ENCODE measurements at regions not wholly inside any gene's neighbourhood (a gene's known extent, or its start where the extent isn't known, plus 50 kb on each side); places are given as distances from the start of the nearest gene placed in this dataset.

DNA sequence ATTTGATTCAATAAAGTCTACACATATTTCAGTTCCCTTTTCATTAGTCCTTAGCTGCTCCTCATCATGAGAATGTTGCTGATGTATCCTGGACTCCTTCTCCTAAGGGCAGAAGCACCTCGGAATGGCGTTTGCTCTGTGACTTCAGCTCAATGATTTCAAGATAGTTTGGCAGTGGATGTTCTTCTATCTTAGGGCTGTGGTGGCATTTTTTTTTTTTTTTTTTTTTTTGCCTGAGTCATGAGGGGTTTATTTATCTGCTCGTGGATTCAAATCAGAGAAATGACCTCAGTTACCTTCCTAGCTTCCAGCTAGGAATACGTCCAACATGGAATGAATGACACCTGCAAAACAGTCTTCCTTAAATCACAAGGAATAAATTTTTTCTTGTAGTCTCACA is 220.0 kb upstream of the ZBED5 start:
- DNase-seq (ENCODE audit: low read depth) = no peak

DNA sequence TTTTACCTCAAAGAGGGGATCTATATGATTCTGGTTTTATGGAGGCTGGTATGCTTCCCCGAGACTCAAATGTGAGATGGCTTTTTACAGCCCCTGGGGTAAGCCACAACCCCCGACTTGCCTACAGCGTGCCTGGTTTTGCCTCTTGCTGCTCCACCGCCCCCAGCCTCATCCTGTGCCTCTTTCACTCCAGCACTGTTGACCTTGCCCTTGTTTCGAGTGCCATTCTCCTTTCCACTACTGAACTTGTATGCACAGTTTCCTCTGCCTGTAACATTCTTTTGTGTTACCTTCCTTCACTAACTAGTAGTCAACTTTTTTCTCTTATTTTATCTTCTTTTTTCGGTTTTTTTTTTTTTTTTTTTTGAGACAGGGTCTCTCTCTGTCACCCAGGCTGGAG is 219.0 kb upstream of the ZBED5 start:
- DNase-seq (ENCODE audit: low read depth) = no peak

DNA sequence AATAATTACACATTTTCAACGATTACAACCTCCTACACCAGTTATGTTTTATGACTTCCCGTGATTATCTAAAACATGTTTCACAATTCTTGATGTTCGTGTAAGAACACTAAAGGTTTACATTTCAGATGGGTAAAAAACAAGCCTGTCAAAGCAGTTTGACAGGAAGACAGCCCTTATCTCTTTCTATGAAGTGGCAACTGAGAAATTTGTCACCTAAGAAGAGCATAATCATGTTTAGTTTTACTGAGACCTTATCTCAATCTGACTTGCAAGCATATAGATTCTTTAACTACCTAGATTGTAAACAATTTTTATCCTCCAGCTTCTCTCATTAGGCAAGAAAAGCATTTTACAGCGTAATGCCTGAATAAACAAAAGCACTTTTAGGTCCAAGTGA is 218.4 kb upstream of the ZBED5 start:
- DNase-seq (ENCODE audit: low read depth) = no peak

DNA sequence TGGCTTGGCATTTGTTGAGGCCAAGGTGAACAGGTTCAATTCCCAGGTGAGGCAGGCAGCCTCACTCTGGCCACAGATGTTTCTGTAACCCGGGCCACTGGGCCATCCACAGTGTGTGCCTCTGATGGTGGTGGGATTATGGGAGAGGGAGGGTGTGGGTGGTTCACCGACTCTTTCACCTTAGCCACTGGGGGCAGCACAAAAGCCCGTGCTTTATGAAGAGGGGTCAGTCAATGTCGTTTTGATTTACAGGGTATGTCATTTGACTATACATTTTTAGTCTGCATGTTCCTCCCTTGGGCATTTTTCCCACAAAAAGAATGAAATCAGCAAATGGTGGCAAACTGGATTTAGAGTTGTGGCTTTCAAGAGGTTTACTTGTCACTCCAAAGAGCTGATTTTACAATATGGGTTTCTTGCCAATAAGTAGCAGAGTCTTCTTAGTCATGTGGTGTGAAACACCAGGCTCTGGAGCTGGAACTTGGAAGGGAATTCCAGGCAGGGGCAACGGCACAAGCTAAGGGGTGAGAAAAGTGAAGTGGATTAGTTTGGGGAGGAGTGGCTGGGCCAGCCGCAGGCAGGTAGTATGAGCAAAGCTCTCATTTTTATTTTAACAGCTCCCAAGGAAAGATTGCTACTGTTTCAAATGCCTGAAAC is 217.8 kb upstream of the ZBED5 start:
- DNase-seq (ENCODE audit: low read depth) = no peak

DNA sequence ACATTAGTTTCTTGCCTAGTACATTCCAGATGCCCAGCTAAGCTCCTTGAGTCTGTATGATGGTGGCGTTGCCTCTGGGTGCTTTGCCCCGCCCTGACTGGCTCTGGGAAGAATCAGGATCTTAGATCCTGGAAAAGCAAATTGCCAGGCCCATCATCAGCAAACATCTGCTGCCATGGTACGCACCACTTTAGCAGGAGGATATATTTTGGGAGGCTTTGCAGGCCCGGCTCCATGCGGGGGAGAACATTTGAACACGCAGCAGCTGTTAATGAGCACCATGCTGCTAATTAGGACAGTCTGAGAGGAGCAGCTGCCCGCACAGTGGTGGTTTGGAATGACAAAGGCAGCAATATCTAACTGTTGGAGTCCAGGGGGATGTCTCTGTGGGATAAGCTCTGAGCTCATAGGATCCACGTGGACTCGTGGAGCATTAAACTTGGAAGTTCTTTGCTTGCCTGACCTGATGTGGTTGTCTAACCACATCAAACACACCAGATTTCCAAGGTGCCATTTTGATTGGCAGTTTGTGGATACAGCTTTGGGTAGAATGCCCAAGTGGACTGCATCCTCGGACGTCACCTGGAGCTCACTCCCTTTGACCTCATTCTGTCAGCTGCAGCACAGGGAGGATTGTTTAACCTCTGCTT is 217.0 kb upstream of the ZBED5 start:
- DNase-seq (ENCODE audit: low read depth) = no peak

DNA sequence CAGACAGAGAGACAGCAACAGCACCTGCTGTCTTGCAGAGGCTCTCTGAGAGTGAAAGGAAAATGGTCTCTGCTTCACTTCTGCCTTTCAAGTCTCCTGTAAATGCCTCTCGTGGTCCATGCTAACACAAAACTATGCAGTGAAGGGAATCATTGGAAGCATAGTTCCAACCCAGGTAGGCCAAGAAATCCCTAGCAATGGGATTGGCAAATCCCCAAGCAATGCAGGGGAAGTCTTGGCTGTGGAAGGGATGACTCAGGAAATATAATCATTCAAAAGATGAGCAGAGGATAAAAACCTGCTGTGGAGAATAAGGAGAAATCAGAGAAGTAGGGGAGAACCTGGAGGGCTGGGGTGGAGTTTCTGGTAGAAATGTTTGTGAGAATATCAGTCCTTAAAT is 216.1 kb upstream of the ZBED5 start:
- DNase-seq (ENCODE audit: low read depth) = peak; percentile 7

DNA sequence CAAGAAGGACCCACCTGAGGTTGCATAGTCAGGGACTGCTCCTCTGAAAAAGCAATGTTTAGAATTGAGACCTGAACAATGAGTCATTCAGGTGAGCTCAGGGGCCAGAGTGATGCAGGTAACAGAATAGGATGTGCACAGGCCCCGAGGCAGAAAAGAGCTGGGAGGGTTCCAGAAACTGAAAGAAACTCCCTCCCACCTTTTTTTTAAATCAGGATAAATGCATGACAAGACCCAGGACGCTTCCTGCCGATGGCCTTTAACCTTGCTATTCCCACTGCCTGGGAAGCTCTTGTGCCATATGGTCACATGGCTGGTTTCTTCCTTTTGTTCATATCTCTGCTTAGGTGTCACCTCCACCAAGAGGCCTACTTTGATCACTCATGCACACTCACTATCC is 214.2 kb upstream of the ZBED5 start:
- no peak for DNase-seq (ENCODE audit: low read depth)

DNA sequence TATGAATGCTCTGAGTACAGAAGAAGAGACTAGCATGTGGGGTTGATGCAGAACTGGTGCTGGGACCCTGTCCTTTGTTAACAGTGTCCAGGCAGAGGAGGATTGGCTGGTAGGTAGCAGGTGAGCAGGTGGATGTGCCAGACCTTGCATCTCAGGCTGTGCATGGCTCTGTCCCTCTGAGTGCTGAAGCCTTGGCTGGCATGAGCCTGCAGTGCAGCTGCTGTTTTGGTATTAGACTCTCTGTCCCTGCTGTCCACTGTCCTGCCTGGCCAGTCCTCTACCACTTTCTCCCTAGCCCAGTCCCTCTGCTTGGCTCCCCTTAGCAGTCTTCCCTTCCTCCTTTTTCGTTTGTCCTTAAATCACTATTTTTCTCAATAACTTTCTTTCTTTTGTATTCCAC is 213.6 kb upstream of the ZBED5 start:
- DNase-seq (ENCODE audit: low read depth) = no peak

DNA sequence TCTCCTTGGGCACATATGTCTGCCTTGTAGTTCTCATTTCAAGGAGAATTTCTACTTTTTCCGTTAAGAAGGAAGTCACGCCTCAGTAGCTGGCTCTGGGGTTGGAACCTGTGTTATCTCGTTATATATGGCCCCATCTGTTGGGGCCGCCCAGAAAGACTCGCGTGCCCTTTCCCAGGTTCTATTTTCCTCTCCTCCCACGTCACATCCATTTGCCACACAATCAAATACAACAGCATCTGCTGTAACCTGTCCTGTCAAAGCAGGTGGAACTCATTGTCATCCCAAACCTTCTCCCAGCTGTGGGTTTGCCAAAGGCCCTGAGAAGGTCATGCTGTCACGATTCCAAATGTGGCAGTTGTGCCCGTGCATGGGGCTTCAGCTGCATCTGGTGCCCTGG is 213.1 kb upstream of the ZBED5 start:
- no peak for DNase-seq (ENCODE audit: low read depth)

DNA sequence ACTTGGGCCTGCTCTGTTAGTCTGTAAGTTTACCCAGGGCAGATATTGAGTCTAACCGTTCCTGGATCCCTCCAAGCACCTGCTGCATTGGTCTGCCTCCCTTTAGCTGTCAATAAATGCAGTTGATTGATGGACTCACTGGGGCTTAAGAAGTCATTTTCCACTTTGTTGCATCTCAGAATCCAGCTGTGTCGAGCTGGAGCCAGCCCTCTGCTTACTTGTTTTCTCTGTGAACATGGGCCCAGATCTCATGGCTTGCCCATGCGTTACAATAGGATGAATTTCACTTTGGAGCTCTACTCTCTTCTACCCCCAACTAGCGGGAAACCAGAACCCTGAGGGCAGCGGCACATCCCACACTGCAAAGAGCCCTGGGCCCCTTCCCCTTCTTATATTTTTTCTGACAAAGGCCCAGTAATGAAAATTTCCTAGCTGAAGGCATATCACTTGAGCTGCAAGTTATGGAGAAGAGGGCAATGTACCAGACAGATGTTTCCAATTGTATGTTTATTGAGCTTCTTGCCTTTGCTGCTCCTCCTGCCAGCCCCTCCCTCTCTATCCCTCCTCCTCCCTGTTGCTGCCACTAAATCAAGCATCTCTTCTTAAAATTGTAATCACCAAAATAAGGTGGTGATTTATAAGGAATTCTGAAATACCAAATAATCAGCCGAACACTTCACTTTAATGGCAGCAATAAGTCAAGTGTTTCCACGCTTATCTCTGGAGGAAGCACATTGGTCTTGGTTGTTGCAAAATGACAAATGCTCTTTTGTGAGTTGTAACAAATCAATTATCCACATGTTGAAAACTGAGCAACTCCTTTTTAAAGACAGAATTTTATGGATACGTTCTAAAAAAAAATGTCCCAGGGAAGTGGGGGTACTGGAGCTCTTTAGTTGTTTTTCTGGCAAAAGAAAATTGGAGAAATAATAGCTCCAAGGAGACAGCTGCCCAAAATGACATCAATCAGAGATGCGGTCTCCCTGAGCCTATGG is 212.3 kb upstream of the ZBED5 start:
- DNase-seq (ENCODE audit: low read depth) = no peak

DNA sequence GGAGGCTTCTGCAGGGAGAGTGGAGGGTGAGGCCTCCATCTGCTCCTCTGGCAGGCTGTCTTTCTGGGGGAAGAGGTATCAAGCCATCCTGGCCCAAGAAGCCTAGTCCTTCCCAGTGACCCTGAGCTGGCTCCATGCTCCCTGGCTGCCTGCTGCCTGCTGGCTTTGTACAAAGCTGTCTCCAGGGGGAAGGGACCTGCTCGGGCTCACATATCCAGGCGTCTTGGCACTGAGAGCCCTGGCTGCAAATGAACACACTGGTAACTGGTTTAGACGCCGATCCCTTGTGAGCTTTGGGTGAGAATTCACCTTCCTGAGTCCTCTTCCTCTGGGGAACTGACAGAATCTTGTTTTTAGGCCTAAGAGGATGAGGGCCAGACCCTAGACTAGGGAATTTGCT is 210.3 kb upstream of the ZBED5 start:
- no peak for DNase-seq (ENCODE audit: low read depth)

DNA sequence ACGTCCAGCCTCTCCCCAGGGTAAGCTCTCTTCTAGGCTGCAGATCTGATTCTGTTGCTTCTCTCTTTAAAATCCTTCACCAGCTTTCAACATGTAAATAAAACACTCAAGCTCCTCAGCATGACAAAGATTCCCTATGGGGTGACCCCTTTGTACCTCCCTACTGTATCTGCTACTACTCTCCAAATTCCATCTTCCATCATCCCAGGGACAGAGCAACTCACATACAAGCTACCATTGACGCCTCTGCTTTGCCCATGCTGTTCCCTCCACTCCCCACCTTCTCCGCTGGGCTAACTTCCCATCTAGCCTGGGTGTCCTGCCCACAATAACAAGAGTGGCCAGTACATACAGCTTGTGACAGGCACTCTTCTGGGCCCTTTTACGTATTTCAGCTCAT is 207.5 kb upstream of the ZBED5 start:
- DNase-seq (ENCODE audit: low read depth) = no peak

DNA sequence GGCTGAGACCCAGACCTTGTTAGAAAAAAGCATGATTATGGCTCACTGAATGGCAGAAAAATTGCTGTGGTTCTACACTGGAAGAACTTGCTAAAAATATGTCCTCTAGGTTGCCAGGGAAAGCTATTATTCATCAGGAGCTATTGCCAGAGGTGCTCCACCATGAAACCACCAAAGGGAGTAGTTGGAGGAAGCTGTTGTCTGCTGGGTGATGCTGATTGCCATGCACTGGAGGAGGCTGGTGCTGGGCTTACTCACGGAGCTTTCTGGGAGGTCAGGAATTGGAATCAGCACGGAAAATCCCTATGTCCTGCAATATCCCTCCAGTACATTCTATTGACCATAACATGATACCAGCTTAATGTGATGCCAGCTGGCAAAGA is 199.6 kb upstream of the ZBED5 start:
- DNase-seq (ENCODE audit: low read depth) = no peak

DNA sequence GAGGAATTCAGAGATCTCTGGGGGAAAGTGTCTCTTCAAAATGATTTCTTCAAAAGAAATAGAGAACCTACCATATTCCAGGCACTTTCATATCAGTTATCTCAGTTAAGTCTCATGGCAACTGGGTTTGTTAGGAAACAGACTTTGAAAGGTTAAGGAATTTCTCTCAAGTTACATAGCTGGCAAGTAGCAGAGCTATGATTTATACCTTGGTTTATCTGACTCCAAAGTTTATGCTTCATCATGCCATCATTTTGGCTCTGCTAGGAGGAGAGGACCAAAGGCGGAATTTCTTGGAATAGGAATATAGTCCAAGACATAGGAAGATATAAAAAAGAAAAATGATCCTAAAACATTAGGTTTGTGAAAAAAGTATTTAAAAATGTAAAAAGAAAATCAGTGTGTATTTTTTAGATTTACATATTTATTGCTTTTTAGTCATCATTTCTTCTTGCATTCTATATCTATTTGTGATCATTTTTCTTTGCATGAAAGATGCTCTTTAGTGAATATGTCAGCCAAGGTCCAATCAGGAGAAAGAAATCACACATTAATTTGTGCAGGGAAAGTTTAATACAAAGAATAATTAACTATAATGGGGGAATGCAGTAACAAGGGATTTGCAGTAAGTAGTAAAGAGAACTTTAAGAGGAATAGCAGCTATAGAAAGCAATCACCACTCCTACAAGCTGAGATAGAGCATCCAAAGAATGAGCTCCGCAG is 199.1 kb upstream of the ZBED5 start:
- DNase-seq (ENCODE audit: low read depth) = no peak

DNA sequence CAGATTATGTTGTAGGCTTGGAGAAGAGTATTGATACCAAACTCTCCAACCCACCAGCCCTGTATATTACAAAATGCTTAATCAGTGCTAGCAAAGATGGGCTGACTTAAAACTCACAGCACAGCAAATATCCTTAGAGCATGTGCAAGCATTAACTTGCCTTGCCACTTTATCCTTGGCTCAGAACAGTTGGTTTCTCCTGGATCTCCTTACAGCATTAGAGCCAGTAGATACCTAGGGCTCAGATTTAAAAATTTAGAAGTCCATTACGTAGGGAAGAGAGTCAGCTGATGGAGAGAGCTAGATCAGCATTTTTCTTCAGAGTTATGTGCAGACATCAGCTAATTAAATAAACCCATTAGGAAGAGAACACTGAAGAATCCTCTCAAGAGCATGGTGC is 198.5 kb upstream of the ZBED5 start:
- DNase-seq (ENCODE audit: low read depth) = no peak

DNA sequence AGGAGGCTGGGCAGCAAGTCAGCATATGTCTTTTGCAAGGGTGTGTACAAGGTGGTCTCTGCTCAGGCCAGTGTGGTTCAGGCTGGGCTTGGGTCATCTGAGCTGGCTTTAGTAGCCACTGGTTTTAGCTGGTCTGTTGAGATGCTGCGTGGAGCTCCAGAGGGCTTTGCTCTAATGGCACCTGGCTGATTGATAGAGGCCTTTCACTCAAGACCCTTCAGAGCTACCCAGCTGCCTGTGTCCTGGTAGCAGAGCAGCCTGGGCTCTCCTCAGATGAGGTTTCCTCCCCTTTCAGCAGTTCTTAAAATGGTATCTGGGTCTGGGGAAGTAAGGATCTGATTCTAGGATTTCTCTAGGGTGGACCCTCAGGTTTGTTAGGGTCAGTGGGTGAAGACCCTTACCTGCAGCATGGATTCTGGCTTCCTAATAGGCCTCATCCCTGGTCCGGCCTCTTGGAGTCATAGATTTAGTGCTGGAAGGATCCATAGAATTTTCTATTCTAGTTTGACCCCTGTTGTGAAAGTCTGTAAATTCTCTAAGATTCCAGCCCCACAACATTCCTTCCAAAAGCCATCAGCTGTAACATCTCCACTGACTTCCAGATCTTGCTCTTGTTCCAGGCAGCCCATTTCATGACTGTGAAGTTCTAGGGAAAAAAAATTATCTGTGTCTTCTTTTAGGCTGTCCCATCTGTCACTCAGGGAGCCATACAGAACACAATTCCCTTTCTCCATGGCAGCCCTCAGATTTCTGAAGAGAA is 190.2 kb upstream of the ZBED5 start:
- DNase-seq (ENCODE audit: low read depth) = no peak

DNA sequence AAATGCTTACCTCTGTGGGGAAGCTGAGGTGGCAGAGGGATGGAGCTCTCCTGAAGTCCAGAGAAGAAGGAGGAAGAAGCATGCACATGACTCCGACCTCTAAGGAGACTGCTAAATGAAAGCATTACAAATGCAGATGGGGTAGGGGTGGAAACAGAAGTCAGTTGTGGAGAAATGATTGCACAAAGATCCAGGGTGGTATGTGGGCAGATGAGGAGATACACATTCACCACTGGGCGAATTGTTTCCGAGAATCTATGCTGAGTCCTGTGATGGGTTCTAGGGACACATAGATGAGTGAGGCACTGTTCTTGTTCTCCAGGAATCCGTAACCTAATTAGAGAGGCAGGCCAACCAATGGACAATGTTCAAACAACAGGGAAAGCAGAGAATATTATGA is 188.9 kb upstream of the ZBED5 start:
- no peak for DNase-seq (ENCODE audit: low read depth)

DNA sequence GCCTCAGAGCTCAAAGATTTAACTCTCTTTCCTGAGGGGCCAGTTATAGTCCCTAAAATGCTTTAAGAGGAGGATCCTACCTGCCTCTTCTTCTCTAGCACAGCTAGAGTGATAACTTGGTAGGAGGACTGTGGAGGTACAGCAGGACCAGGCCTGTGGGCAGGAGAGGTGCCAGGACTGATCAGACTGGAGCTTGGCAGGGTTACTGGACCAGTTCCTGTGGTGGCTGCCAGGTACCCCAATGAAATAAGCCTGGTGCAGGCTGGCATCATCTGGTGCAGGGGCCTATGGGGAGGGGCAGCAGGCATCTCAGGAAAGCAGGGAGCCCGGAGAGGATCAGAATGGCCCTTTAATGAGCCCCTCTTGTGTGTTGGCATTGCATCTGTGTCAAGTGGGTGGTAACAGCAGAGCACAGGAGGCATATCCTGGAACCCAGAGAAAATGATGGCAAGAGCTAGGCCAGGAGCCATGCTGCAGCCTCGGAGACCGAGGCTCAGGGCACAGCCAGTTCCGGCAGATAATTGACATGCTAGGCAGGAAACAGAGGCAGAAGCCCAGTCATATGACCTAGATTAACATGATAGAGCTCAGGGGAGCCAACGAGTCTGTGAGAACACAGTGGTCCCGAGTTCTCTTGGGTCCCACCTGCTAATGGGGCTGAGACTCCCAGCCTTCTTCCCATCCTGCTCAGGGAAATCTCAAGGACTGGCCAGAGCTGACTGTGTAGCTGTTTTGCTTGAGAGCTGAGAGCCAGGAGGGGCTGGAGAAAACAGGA is 187.5 kb upstream of the ZBED5 start:
- DNase-seq (ENCODE audit: low read depth) = no peak

DNA sequence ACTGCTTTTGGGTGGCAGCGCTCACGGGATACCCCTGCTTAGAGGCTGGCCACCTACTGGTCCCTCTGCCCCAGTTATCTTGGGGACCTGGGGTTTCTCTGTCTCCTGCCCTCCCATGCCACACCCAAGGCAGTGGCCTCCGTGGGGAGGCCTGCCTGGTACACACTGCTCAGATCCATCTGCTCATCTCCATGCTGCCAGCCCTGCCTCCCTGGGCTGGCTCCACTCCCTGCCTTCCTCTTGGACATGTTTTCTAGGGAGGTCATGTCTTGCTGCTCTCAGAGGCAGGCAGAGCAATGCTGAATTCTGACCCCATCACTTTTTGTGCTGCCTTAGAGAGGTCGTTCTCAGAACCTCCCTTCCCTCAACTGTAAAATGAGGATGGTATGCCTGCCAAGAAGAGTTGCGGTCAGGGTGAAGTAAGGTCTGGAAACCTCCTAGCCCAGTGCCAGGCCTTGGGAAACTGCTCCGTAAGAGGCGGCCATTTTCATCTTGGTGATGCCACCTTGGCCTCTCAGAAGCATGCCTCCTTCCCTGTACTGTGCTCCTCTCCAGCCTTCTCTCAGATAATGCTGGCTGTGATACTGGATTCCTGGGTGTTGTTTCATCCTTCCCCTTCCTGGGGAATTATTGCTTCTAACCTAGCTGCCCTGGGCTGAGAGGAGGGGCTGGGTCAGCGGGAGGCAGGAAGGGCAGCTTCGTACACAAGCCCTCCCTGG is 186.4 kb upstream of the ZBED5 start:
- no peak for DNase-seq (ENCODE audit: low read depth)

DNA sequence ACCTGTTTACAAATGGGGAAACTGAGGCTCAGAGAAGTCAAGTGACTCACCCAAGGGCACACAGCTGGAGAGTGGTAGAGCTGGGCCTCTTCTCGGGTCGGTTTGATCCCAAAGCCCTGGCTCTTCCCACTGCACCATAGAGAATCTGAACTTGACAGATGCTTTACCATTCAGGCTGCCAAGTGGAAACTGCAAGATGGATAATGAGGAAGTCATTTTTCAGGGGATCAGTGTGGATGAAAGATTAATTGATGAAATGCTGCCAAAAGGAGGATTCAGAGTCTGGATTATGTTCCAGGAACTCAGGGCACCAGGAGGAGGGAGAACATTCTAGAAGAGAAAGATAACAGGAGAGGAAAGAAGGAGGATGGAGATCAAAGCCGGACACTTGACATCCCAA is 185.9 kb upstream of the ZBED5 start:
- DNase-seq (ENCODE audit: low read depth) = no peak
